HG03045 (cell line): ENCODE measurements at regions not wholly inside any gene's neighbourhood (a gene's known extent, or its start where the extent isn't known, plus 50 kb on each side); places are given as distances from the start of the nearest gene placed in this dataset.

Source experiments
- ATAC-seq: cut with Tn5 transposase; IDR thresholded peaks from one replicate; pipeline ENCODE4 v1.9.1; 2021; ENCODE audit warnings: mild to moderate bottlenecking, moderate library complexity; ENCODE audit not compliant: unreplicated experiment

DNA sequence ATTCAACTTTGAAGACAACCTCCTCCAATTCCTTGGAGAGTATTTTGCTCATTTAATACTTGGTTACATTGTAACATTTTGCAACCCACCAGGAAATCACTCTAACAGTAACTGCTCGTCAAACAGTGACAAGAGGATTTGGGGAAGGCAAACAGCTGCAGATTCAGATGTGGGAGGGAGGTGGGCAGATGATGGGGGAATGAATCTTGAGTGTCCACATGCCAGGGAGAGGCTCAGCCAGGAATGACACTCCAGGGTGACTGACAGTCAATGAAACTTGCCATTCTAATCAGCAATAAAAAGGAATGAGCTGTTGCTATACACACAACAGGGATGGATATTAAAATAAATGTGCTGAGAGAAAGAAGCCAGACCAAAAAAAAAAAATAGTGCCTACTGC is 97.7 kb upstream of the ANKRD55 start:
- ATAC-seq, result no peak

DNA sequence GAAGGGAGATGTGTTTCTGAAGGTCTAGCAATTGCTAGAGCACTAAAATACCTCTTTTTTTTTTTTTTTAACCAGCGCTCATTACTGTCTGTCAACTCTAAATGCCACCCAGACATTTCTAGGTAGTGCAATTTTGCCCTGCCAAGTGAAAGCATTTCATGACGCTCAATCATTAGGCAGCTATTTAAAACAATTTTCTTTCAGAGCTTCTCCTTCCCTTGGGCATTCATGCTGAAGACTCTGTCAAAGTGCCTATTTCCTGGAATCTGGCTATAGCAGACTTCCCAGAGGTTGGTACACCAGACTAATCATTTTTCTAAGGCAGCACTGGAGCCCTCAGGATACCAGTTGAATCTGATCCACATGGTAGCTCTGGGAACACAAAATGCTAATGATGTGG is 97.0 kb upstream of the ANKRD55 start:
- ATAC-seq, result no peak

- ATAC-seq, result peak; percentile 63
Measured at GRCh38 chr5:56329652-56330051, 96.5 kb upstream of the ANKRD55 start.

- peak; percentile 55 for ATAC-seq
Measured at GRCh38 chr5:56328753-56329560, 95.8 kb upstream of the ANKRD55 start.

DNA sequence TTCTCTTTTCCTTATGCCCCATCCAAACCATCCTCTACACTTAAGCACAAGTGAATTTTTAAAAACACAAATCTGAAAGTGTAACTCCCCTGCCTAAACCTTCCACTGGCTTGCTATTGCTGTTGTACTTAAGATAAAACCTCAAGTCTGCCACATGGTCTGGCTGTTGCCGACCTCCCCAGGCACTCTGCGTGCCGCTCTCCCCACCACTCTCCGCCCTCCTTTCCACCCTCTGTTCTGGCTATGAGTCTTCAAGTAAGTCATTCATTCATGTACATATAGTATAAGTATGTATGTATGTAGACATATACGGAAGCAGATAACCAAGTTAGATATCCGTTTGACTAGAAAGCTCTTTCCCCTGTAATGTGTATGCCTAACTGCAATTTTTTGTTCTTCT is 94.7 kb upstream of the ANKRD55 start:
- no peak for ATAC-seq

- no peak for ATAC-seq
Measured at GRCh38 chr5:56326770-56327169, 93.6 kb upstream of the ANKRD55 start.

DNA sequence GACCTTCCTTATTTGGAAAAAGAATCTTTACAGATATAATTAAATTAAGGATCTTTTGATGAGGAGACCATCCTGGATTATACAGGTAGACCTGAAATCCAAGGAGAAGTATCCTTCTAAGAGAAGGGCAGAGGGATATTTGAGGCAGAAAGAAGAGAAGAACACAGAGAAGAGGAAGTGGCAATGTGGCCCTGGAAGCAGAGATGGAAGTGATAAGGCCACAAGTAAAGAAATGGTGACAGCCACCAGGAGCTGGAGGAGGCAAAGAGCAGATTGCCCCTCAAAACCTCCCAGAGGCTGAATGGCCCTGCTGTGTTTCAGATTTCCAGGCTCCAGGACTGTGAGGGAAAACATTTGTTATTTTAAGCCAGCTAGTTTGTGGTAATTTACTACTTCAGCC is 93.0 kb upstream of the ANKRD55 start:
- no peak for ATAC-seq

DNA sequence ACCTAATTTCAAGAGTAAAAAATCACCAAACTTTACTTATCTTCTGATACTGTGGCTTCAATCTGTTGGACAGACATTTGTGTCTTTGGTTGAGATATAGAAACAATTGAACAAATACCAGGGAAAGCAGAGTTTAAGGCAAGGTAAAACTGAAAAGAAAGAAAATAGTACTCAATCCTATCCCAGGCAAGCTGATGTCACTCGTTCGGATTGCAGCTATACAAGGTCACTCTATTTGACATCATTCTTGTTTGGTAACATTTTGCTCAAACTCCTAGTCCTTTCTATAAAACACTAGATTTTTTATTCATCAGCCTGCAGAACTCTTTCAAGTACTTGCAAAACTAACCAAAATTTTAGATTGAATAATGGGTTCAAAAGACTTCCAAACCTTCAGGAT is 91.9 kb upstream of the ANKRD55 start:
- no peak for ATAC-seq

DNA sequence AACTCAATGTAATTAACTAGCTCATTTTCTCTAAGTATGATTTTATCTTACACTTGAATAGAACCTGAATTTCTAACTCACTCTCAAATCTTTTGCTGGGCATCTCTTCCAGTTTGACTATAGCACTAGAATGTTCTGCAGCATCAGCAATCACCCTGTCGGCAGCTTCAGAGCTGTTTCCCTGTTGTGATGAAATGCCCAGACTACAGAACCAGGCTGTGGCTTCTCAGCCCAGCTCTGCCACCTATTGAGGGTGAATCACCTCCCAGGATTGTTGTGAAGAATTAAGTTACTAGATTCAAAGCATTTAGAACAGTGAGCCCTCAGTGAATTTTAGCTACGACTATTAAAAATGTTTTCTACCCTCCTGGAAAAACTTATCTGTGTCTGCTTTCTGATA is 90.4 kb upstream of the ANKRD55 start:
- ATAC-seq, result no peak

- no peak for ATAC-seq
Measured at GRCh38 chr5:56322592-56322991, 89.5 kb upstream of the ANKRD55 start.

- no peak for ATAC-seq
Measured at GRCh38 chr5:56321236-56321881, 88.2 kb upstream of the ANKRD55 start.

GRCh38 chr5:56320686-56321085 is 87.6 kb upstream of the ANKRD55 start:
- ATAC-seq, result no peak

DNA sequence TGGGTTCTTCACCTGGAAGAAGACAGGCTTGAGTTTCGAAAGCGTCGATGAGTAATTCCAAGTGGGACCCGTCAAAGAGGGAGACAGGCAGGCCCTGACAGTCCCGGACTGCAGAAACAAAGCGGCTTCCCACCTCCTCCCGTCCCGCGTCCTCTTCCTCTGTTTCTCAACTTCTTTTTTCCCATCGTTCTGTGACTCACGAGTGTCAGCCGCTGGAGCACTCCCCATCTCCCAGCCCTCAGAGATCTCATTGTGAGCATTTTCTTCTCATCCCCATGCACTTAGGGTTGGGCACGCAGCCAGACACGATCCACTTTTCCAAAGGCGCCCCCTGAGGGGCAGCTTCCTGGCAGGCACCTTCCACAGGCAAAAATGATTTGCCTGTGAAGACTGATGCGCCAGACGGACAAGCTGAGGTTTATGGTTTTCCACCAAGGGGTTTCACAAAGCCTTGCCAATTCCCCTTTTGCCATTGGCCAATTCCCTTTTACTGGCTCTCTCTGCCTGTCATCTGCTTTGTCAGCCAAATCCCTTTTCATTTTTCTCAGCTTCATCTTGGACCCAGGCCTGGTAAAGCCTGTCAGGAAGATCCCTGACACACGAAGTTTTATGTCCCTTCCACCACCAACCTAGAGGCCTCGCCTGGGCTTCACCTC is 86.5 kb upstream of the ANKRD55 start:
- ATAC-seq, result no peak

GRCh38 chr5:56317923-56318561 is 84.9 kb upstream of the ANKRD55 start:
- no peak for ATAC-seq

GRCh38 chr5:56316299-56316994 is 83.3 kb upstream of the ANKRD55 start:
- ATAC-seq, result no peak

DNA sequence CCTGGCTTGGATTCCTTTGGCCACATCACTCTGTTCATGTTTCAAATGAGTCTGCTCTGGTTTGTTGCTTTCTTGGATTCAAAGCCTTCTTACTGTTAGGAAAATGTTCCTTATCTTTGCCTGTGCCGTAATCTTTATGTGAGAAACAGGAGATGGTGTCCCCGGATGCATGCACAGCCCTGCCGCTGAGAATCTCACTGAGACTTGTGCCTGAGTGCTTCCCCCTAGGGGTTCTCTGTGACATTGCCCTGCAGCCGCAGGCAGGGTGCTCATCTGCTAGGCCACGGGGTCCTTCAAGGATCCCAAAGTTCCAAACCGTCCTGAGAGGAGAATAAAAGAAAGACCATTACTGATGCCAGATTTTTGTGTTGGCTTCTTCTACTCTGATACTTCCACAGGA is 81.4 kb upstream of the ANKRD55 start:
- no peak for ATAC-seq

GRCh38 chr5:56313596-56313995 is 80.5 kb upstream of the ANKRD55 start:
- ATAC-seq, result no peak

GRCh38 chr5:56313004-56313531 is 79.9 kb upstream of the ANKRD55 start:
- no peak for ATAC-seq

GRCh38 chr5:56311306-56311905 is 78.3 kb upstream of the ANKRD55 start:
- ATAC-seq, result no peak

DNA sequence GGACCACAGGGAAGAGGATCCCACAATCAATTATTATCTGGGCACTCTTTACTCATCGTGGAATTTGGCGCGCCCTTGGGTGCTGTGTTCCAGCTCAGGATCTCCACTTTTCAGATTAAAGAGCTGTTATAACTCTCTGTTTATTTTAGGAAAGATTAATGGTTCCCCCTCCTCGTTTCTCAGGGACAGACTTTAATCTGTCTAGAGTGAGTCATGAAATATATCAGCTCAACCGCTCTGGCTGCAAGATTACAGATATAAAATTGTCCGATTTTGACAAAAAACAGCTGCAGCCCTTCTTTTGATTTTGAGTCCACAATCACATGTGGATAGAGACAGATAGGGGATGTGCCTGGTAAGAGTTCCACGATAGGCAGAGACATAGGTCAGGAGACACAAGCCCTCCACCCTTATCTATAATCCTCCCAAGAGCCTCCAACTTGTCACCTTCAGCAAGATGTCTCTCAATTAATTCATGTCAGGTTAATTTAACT is 77.6 kb upstream of the ANKRD55 start:
- no peak for ATAC-seq
